ENCODE measurements at regions not wholly inside any gene's neighbourhood (a gene's known extent, or its start where the extent isn't known, plus 50 kb on each side); places are given as distances from the start of the nearest gene placed in this dataset.

- TF ChIP-seq, protein P1, sequence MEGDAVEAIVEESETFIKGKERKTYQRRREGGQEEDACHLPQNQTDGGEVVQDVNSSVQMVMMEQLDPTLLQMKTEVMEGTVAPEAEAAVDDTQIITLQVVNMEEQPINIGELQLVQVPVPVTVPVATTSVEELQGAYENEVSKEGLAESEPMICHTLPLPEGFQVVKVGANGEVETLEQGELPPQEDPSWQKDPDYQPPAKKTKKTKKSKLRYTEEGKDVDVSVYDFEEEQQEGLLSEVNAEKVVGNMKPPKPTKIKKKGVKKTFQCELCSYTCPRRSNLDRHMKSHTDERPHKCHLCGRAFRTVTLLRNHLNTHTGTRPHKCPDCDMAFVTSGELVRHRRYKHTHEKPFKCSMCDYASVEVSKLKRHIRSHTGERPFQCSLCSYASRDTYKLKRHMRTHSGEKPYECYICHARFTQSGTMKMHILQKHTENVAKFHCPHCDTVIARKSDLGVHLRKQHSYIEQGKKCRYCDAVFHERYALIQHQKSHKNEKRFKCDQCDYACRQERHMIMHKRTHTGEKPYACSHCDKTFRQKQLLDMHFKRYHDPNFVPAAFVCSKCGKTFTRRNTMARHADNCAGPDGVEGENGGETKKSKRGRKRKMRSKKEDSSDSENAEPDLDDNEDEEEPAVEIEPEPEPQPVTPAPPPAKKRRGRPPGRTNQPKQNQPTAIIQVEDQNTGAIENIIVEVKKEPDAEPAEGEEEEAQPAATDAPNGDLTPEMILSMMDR (IDR thresholded peaks at IDR 0.05; ENCODE audit: partially characterized antibody, unreplicated experiment), result no peak
- no peak for DNase-seq
- peaks cover 12% of the 10 kb centered on the region for H3K9me3 Mint-ChIP-seq (ENCODE audit: unreplicated experiment)
- peak overlapping the region; percentile 19 for H3K27ac Mint-ChIP-seq (ENCODE audit: unreplicated experiment)
- H3K36me3 Mint-ChIP-seq (ENCODE audit: unreplicated experiment), result peaks cover 3% of the 10 kb centered on the region
- no peak overlapping the region for H3K4me3 Mint-ChIP-seq (ENCODE audit: unreplicated experiment)
- H3K4me1 Mint-ChIP-seq (ENCODE audit: low read depth, unreplicated experiment), result peaks cover 28% of the 10 kb centered on the region
- peaks cover 10% of the 10 kb centered on the region for H3K27me3 Mint-ChIP-seq (ENCODE audit: unreplicated experiment)
These were observed 542.5 kb downstream of the SOX11 start for GRCh38 chr2:6234702-6235101.

DNA sequence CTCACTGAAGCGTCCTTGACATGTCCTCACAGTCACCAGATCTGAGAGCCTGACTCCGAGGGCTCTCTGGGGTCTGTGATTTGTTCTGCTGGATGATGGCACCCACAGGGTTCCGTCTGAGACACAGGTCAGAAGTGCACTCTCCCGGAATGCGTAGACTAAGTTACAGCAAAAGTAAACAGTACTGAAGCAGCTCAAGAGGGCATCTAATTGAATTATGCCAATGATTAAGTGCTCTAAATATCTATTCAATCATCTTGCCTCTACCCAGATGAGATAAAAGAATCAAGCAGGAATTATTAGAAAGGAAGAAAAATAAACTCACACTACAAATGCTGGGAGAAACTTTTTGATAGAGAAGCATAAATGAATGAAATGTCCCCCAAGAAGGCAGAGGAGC lies 544.1 kb downstream of the SOX11 start:
- Mint-ChIP-seq H3K4me1 (ENCODE audit: low read depth, unreplicated experiment) (peaks cover 34% of the 10 kb centered on the region), H3K36me3 (ENCODE audit: unreplicated experiment) (peaks cover 5% of the 10 kb centered on the region), H3K27me3 (ENCODE audit: unreplicated experiment) (peaks cover 10% of the 10 kb centered on the region), H3K4me3 (ENCODE audit: unreplicated experiment) (no peak overlapping the region), H3K27ac (ENCODE audit: unreplicated experiment) (no peak overlapping the region), H3K9me3 (ENCODE audit: unreplicated experiment) (peaks cover 12% of the 10 kb centered on the region)
- no peak for DNase-seq
- TF ChIP-seq, protein P1 (IDR thresholded peaks at IDR 0.05; ENCODE audit: partially characterized antibody, unreplicated experiment), result no peak

DNA sequence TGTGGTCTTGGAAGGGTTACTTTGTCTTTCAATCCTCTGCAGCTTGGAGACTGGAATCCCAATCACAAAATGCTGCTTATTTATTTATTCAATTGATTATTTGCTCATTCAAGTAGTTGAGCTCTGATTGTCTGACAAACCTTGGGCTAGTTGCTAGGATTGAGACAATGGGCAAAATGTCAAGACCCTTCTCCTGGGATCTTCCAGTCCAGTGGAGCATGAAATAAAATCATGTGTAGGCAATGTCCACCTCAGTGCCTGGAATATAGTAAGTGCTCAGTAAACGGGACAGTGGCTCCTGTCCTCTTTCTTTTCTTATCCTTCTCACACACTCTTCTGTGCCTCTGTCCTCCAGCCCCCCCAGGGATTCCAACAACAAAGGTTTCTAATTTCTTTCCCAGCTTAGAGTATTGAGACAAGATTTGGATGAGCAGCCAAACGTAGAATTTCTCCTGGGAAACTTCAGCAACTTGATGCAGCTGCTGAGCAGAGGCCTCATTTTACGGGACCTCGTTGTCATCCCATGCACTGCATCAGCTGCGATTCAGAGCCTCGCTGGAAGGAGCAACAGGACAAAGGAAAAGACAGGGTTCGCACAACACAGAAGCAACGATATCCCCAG lies 545.0 kb downstream of the SOX11 start:
- no peak overlapping the region for H3K27ac Mint-ChIP-seq (ENCODE audit: unreplicated experiment)
- H3K27me3 Mint-ChIP-seq (ENCODE audit: unreplicated experiment), result peaks cover 10% of the 10 kb centered on the region
- DNase-seq, result no peak
- H3K9me3 Mint-ChIP-seq (ENCODE audit: unreplicated experiment), result peaks cover 12% of the 10 kb centered on the region
- no peak overlapping the region for H3K4me3 Mint-ChIP-seq (ENCODE audit: unreplicated experiment)
- TF ChIP-seq, protein P1 (IDR thresholded peaks at IDR 0.05; ENCODE audit: partially characterized antibody, unreplicated experiment), result no peak
- peaks cover 34% of the 10 kb centered on the region for H3K4me1 Mint-ChIP-seq (ENCODE audit: low read depth, unreplicated experiment)
- peaks cover 5% of the 10 kb centered on the region for H3K36me3 Mint-ChIP-seq (ENCODE audit: unreplicated experiment)

GRCh38 chr2:6249557-6249956 lies 557.4 kb downstream of the SOX11 start:
- H3K27me3 Mint-ChIP-seq (ENCODE audit: unreplicated experiment), result no peaks in the 10 kb centered on the region
- TF ChIP-seq, protein P1 (IDR thresholded peaks at IDR 0.05; ENCODE audit: partially characterized antibody, unreplicated experiment), result no peak
- H3K36me3 Mint-ChIP-seq (ENCODE audit: unreplicated experiment), result no peaks in the 10 kb centered on the region
- H3K9me3 Mint-ChIP-seq (ENCODE audit: unreplicated experiment), result no peaks in the 10 kb centered on the region
- H3K4me3 Mint-ChIP-seq (ENCODE audit: unreplicated experiment), result no peak overlapping the region
- no peak for DNase-seq
- H3K4me1 Mint-ChIP-seq (ENCODE audit: low read depth, unreplicated experiment), result peaks cover 7% of the 10 kb centered on the region
- H3K27ac Mint-ChIP-seq (ENCODE audit: unreplicated experiment), result no peak overlapping the region

GRCh38 chr2:6254441-6254840 lies 562.3 kb downstream of the SOX11 start:
- no peaks in the 10 kb centered on the region for H3K36me3 Mint-ChIP-seq (ENCODE audit: unreplicated experiment)
- H3K4me1 Mint-ChIP-seq (ENCODE audit: low read depth, unreplicated experiment), result peaks cover 5% of the 10 kb centered on the region
- TF ChIP-seq, protein P1 (IDR thresholded peaks at IDR 0.05; ENCODE audit: partially characterized antibody, unreplicated experiment), result no peak
- H3K4me3 Mint-ChIP-seq (ENCODE audit: unreplicated experiment), result no peak overlapping the region
- H3K9me3 Mint-ChIP-seq (ENCODE audit: unreplicated experiment), result no peaks in the 10 kb centered on the region
- H3K27ac Mint-ChIP-seq (ENCODE audit: unreplicated experiment), result no peak overlapping the region
- H3K27me3 Mint-ChIP-seq (ENCODE audit: unreplicated experiment), result no peaks in the 10 kb centered on the region
- no peak for DNase-seq

Measured in glutamatergic neuron (in vitro differentiated cells).